HCT116 (cell line): ENCODE measurements at regions not wholly inside any gene's neighbourhood (a gene's known extent, or its start where the extent isn't known, plus 50 kb on each side); places are given as distances from the start of the nearest gene placed in this dataset.
A peak's percentile ranks its signal among the peaks of the same experiment; 100 is the strongest.

Source experiments
- ATAC-seq: fragments of 200-7000 bp; cut with Tn5 transposase; 2 replicates; pipeline ENCODE4 v1.9.1; 2020; ENCODE audit warnings: mild to moderate bottlenecking, moderate library complexity
- BruUV-seq: library from RNA; stranded (reverse); fragments of 400-500 nt; replicated peaks from 2 replicates; lab custom pipeline; 2021; lab: Mats Ljungman, UMichigan
- CTCF ChIA-PET: fragments of 300-600 bp; sonication (Branson Sonifier 250); formaldehyde crosslinking; loops from one replicate; lab custom pipeline; 2021; ENCODE audit warnings: antibody characterized with exemption; lab: Charles Lee
- POLR2A ChIA-PET: fragments of 300-600, 350-600 bp; sonication (Branson Sonifier 250); formaldehyde crosslinking; loops from one replicate; lab custom pipeline; 2021; ENCODE audit warnings: antibody characterized with exemption; lab: Charles Lee
- RAD21 ChIA-PET, 2 experiments: fragments of 300-600 bp; sonication (Branson Sonifier 250); formaldehyde crosslinking; loops; one replicate each; lab custom pipeline; 2023; ENCODE audit warnings: low total read pairs in 2 of 2; ENCODE audit not compliant: uncharacterized antibody in 2 of 2, unreplicated experiment in 2 of 2, low non-redundant PET in 1 of 2; lab: Charles Lee
- DNase-seq: peaks from one replicate; pipeline ENCODE4 v3.0.0-alpha.2; 2010; ENCODE audit warnings: low read depth, low spot score
- H2AFZ ChIP-seq: fragments of 200-600 bp; shearing (Covaris generic), sonication (generic); 2 replicates; pipeline ENCODE4 v1.6.1; 2017; ENCODE audit warnings: low read depth, mixed run types, mixed read lengths, antibody characterized with exemption, low read length; ENCODE audit not compliant: poor library complexity, severe bottlenecking
- H3K27ac ChIP-seq: 2 replicates; pipeline ENCODE4 v1.5.1; 2012; ENCODE audit warnings: low read depth, low read length
- H3K27me3 ChIP-seq: fragments of 200-600 bp; sonication (generic); 2 replicates; pipeline ENCODE4 v1.6.1; 2016; ENCODE audit warnings: mixed run types, low read length, mixed read lengths; ENCODE audit not compliant: insufficient read depth
- H3K36me3 ChIP-seq, 2 experiments: fragments of 200-500 bp in 1 of 2; fragments of 200-600 bp in 1 of 2; sonication (Bioruptor generic) in 1 of 2; sonication (generic) in 1 of 2; 2 replicates each; pipeline versions ENCODE4 v1.5.1 to v1.6.1; 2014 to 2016; ENCODE audit warnings: low read length in 2 of 2, inconsistent platforms in 1 of 2, mixed read lengths in 1 of 2, mixed run types in 1 of 2; ENCODE audit not compliant: insufficient read depth in 2 of 2, control insufficient read depth in 1 of 2
- H3K4me1 ChIP-seq, 2 experiments: fragments of 200-600 bp in 1 of 2; sonication (generic) in 1 of 2; 2 replicates each; pipeline versions ENCODE4 v1.5.1 to v1.6.1; 2012 to 2017; ENCODE audit warnings: low read length in 2 of 2, inconsistent platforms in 1 of 2, mild to moderate bottlenecking in 1 of 2, mixed read lengths in 1 of 2, mixed run types in 1 of 2, moderate library complexity in 1 of 2; ENCODE audit not compliant: insufficient read depth in 2 of 2, control insufficient read depth in 1 of 2
- H3K4me2 ChIP-seq: fragments of 200-600 bp; sonication (generic); 2 replicates; pipeline ENCODE4 v1.6.1; 2017; ENCODE audit warnings: mixed run types, low read length, mixed read lengths
- H3K4me3 ChIP-seq, 2 experiments: fragments of 200-600 bp in 1 of 2; sonication (generic) in 1 of 2; replicated peaks in 1 of 2; 2 replicates each; pipeline ENCODE4 v1.5.1; 2011 to 2016; ENCODE audit warnings: low read length in 2 of 2, control low read depth in 1 of 2, low read depth in 1 of 2, mild to moderate bottlenecking in 1 of 2, mixed read lengths in 1 of 2, mixed run types in 1 of 2
- H3K79me2 ChIP-seq: fragments of 200-600 bp; sonication (generic); 2 replicates; pipeline ENCODE4 v1.6.1; 2017; ENCODE audit warnings: mild to moderate bottlenecking, mixed run types, low read length, moderate library complexity, mixed read lengths; ENCODE audit not compliant: insufficient read depth
- H3K9ac ChIP-seq: fragments of 200-600 bp; sonication (generic); 2 replicates; pipeline ENCODE4 v1.6.1; 2016; ENCODE audit warnings: low read length, mixed read lengths
- H3K9me2 ChIP-seq: fragments of 200-600 bp; sonication (generic), shearing (Covaris generic); 2 replicates; pipeline ENCODE4 v1.6.1; 2017; ENCODE audit warnings: mixed run types, mild to moderate bottlenecking, moderate library complexity; ENCODE audit not compliant: insufficient read depth
- H3K9me3 ChIP-seq, 2 experiments: fragments of 200-500 bp in 1 of 2; fragments of 200-600 bp in 1 of 2; sonication (Bioruptor generic) in 1 of 2; sonication (generic) in 1 of 2; 2 replicates each; pipeline ENCODE4 v1.6.1; 2014 to 2017; ENCODE audit warnings: low read length in 2 of 2, mixed read lengths in 2 of 2, inconsistent platforms in 1 of 2, low read depth in 1 of 2, mild to moderate bottlenecking in 1 of 2, mixed run types in 1 of 2, moderate library complexity in 1 of 2; ENCODE audit not compliant: control insufficient read depth in 1 of 2, insufficient read depth in 1 of 2
- H4K20me1 ChIP-seq: fragments of 200-600 bp; sonication (generic), shearing (Covaris generic); 2 replicates; pipeline ENCODE4 v1.6.1; 2017; ENCODE audit warnings: mixed run types, mild to moderate bottlenecking, moderate library complexity; ENCODE audit not compliant: insufficient read depth
- CBX3 ChIP-seq: IDR thresholded peaks from 2 replicates; pipeline ENCODE4 v1.6.1; 2012; ENCODE audit warnings: low read depth
- CEBPB ChIP-seq: IDR thresholded peaks from 2 replicates; pipeline ENCODE4 v1.6.1; 2012; ENCODE audit warnings: low read depth
- CTCF ChIP-seq, 3 experiments: fragments of 200-600 bp in 1 of 3; sonication (generic) in 1 of 3; IDR thresholded peaks in 2 of 3; conservative IDR thresholded peaks in 1 of 3; 2 replicates each; pipeline ENCODE4 v1.5.1; 2012 to 2017; ENCODE audit warnings: low read depth in 2 of 3, low read length in 2 of 3, antibody characterized with exemption in 1 of 3, borderline replicate concordance in 1 of 3, control low read depth in 1 of 3, mild to moderate bottlenecking in 1 of 3, mixed read lengths in 1 of 3, mixed run types in 1 of 3, moderate library complexity in 1 of 3; ENCODE audit not compliant: insufficient read depth in 1 of 3
- EGR1 ChIP-seq: IDR thresholded peaks from 2 replicates; pipeline ENCODE4 v1.6.1; 2012; ENCODE audit warnings: low read depth
- EZH2 ChIP-seq: fragments of 200-600 bp; sonication (generic); IDR thresholded peaks from 2 replicates; pipeline ENCODE4 v1.6.1; 2017; ENCODE audit warnings: antibody characterized with exemption, mixed run types
- FOSL1 ChIP-seq: IDR thresholded peaks from 2 replicates; pipeline ENCODE4 v1.6.1; 2012; ENCODE audit warnings: low read depth
- RAD21 ChIP-seq: IDR thresholded peaks from 2 replicates; pipeline ENCODE4 v1.6.1; 2012; ENCODE audit warnings: low read depth, mild to moderate bottlenecking
- SRF ChIP-seq: IDR thresholded peaks from 2 replicates; pipeline ENCODE4 v1.6.1; 2012; ENCODE audit warnings: low read depth
- YY1 ChIP-seq: IDR thresholded peaks from 2 replicates; pipeline ENCODE4 v1.6.1; 2011; ENCODE audit warnings: low read length, low read depth, moderate library complexity, mild to moderate bottlenecking; ENCODE audit not compliant: insufficient replicate concordance; ENCODE audit errors: extremely low read depth
- ZFX ChIP-seq: fragments of 450-650 bp; IDR thresholded peaks from 2 replicates; pipeline ENCODE4 v1.6.1; 2017
- ZNF274 ChIP-seq: fragments of 200-500 bp; sonication (Bioruptor generic); IDR thresholded peaks from 2 replicates; pipeline ENCODE4 v1.6.1; 2014; ENCODE audit warnings: mild to moderate bottlenecking, low read depth, low read length, inconsistent platforms
- intact Hi-C: fragments of 100-400 bp; cut with micrococcal nuclease; formaldehyde crosslinking; loops from 2 replicates; pipeline ENCODE4 v1.10.0; 2022

DNA sequence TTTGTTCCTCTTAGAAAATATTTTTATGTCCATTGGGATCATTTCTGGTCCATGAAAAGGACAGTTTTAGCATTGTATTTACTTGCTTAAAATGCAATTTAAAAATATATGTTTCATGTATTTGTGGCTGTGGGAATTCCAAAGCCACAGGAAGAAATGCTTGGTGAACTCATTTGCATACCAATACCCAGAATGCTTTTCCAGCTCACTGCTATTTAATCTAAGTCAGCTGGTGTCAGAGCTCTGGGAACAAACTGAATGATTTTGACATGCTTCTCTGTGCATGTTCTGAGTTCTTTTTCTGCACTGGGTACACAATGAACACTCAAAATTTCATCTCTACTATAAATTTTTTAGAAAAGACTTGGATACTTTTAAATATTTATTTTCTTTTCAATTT lies 482.8 kb upstream of the ARRDC3 start:
- no peak overlapping the region for H3K4me2 ChIP-seq
- TF ChIP-seq CBX3 = no peak
- no peak for TF ChIP-seq SRF
- TF ChIP-seq EGR1 = no peak
- TF ChIP-seq YY1 = no peak
- TF ChIP-seq ZFX = no peak
- no peak for TF ChIP-seq EZH2
- no peak for TF ChIP-seq CEBPB
- no peak for TF ChIP-seq CTCF (IDR thresholded peaks at IDR 0.05 in 2 of 3, conservative IDR thresholded peaks at IDR 0.05 in 1 of 3; ENCODE audit: borderline replicate concordance in 1 of 3, insufficient read depth in 1 of 3, low read depth in 2 of 3, low read length in 2 of 3)
- no peak for TF ChIP-seq FOSL1
- H3K27ac ChIP-seq = no peak overlapping the region
- H4K20me1 ChIP-seq = no peaks in the 10 kb centered on the region
- ChIA-PET RAD21 (no interaction called here), CTCF (interaction anchor here (2.1 kb wide), 1 partner anchor 224 kb away, joined by 5 read pairs; no protein-coding TSS in a partner anchor), POLR2A (no interaction called here)
- H3K79me2 ChIP-seq = no peaks in the 10 kb centered on the region
- H3K36me3 ChIP-seq = no peaks in the 10 kb centered on the region
- DNase-seq (no peak), ATAC-seq (no peak)
- no TSS peak for BruUV-seq
- H3K27me3 ChIP-seq = no peaks in the 10 kb centered on the region
- no peak overlapping the region for H2AFZ ChIP-seq
- H3K9me3 ChIP-seq = no peaks in the 10 kb centered on the region
- H3K4me1 ChIP-seq = no peaks in the 10 kb centered on the region
- H3K9me2 ChIP-seq = no peaks in the 10 kb centered on the region; the same call in 1 of the 2 replicates
- no peak overlapping the region for H3K4me3 ChIP-seq
- intact Hi-C loops = no loop called here
- H3K9ac ChIP-seq = no peak overlapping the region

- H3K4me3 ChIP-seq = no peak overlapping the region
- no peaks in the 10 kb centered on the region; the same call in 1 of the 2 replicates for H3K9me2 ChIP-seq
- DNase-seq (no peak), ATAC-seq (no peak)
- H3K27me3 ChIP-seq = no peaks in the 10 kb centered on the region
- no peaks in the 10 kb centered on the region for H4K20me1 ChIP-seq
- H2AFZ ChIP-seq = peak overlapping the region; percentile 61
- intact Hi-C loops = no loop called here
- no peaks in the 10 kb centered on the region for H3K4me1 ChIP-seq
- ChIA-PET RAD21 (interaction anchor here (0.7 kb wide), 2 partner anchors 253 to 1011 kb away, joined by 4 read pairs; no protein-coding TSS in a partner anchor), POLR2A (no interaction called here), CTCF (interaction anchor here (2.1 kb wide), 1 partner anchor 223 kb away, joined by 5 read pairs; no protein-coding TSS in a partner anchor)
- H3K4me2 ChIP-seq = no peak overlapping the region
- H3K9me3 ChIP-seq = no peaks in the 10 kb centered on the region
- H3K79me2 ChIP-seq = no peaks in the 10 kb centered on the region
- no TSS peak for BruUV-seq
- no peak overlapping the region for H3K9ac ChIP-seq
- H3K36me3 ChIP-seq = no peaks in the 10 kb centered on the region
- H3K27ac ChIP-seq = no peak overlapping the region
- no peak for TF ChIP-seq ZNF274
- TF ChIP-seq RAD21 = peak; percentile 31; the same call in 1 of the 2 replicates
Observed at GRCh38 chr5:91864962-91865361, 481.8 kb upstream of the ARRDC3 start.
